ENCODE measurements at regions not wholly inside any gene's neighbourhood (a gene's known extent, or its start where the extent isn't known, plus 50 kb on each side); places are given as distances from the start of the nearest gene placed in this dataset.

- no peak for TF ChIP-seq BACH1 (IDR thresholded peaks at IDR 0.05; ENCODE audit: low read length)
- TF ChIP-seq GABPA (IDR thresholded peaks at IDR 0.05; ENCODE audit: borderline replicate concordance, insufficient read depth, low read length) = no peak
- TF ChIP-seq RNF2 (IDR thresholded peaks at IDR 0.05; ENCODE audit: borderline replicate concordance, low read depth, low read length, missing control alignments, poor library complexity, severe bottlenecking) = no peak
- TF ChIP-seq YY1 (IDR thresholded peaks at IDR 0.05; ENCODE audit: low read depth, low read length) = no peak
These were observed 228.0 kb downstream of the HINT1 start (continued) for GRCh38 chr5:130937046-130937445.

Measured in H1 (cell line).